A549 (cell line): ENCODE measurements at regions not wholly inside any gene's neighbourhood (a gene's known extent, or its start where the extent isn't known, plus 50 kb on each side); places are given as distances from the start of the nearest gene placed in this dataset.

Experiments used
- ATAC-seq, 2 experiments: fragments of 200-7000 bp in 1 of 2; fragments of >200 bp in 1 of 2; cut with Nextera tagmentation in 1 of 2; cut with Tn5 transposase in 1 of 2; 3 replicates each; pipeline versions ENCODE4 v1.8.0 to v1.9.1; 2018 to 2020; ENCODE audit warnings: mild to moderate bottlenecking in 1 of 2, moderate library complexity in 1 of 2
- CTCF ChIA-PET: fragments of 300-600 bp; sonication (Branson Sonifier 250); formaldehyde crosslinking; extraction: SDS; loops from one replicate; lab custom pipeline; 2021; ENCODE audit warnings: antibody characterized with exemption, inconsistent platforms; lab: Yijun Ruan, JAX
- POLR2A ChIA-PET: fragments of 350-600 bp; formaldehyde crosslinking; extraction: SDS; loops from one replicate; lab custom pipeline; 2021; ENCODE audit warnings: antibody characterized with exemption, inconsistent platforms; lab: Yijun Ruan, JAX
- DNase-seq, 2 experiments: peaks; one replicate each; pipeline versions ENCODE4 v3.0.0 to v3.0.0-alpha.2; 2011 to 2016; ENCODE audit warnings: low read depth in 1 of 2, low spot score in 1 of 2
- FAIRE-seq: peaks from 2 replicates; lab custom pipeline; 2011; peaks lifted over from hg19 to GRCh38; lab: Jason Lieb, UNC
- H3K27ac ChIP-seq, 2 experiments: fragments of >200 bp; sonication (Bioruptor Twin); formaldehyde crosslinking; 3 replicates each; pipeline ENCODE4 v1.5.1; 2016 to 2017
- H3K4me1 ChIP-seq: fragments of >200 bp; sonication (Bioruptor Twin); formaldehyde crosslinking; 3 replicates; pipeline ENCODE4 v1.6.1; 2016
- H3K4me2 ChIP-seq: fragments of >200 bp; sonication (Bioruptor Twin); formaldehyde crosslinking; 3 replicates; pipeline ENCODE4 v1.6.1; 2016
- H3K4me3 ChIP-seq: fragments of >200 bp; sonication (Bioruptor Twin); formaldehyde crosslinking; 3 replicates; pipeline ENCODE4 v1.5.1; 2016
- H3K9me3 ChIP-seq: fragments of >200 bp; sonication (Bioruptor Twin); formaldehyde crosslinking; 3 replicates; pipeline ENCODE4 v1.6.1; 2016
- BHLHE40 ChIP-seq: IDR thresholded peaks from 2 replicates; pipeline ENCODE4 v1.6.1; 2012; ENCODE audit warnings: low read depth, low read length, inconsistent platforms
- CBX2 ChIP-seq: fragments of 200-600 bp; sonication (generic); IDR thresholded peaks from 2 replicates; pipeline ENCODE4 v1.6.1; 2016; ENCODE audit warnings: low read depth, mild to moderate bottlenecking, borderline replicate concordance
- CEBPB ChIP-seq, 2 experiments: fragments of >200 bp in 1 of 2; sonication (Bioruptor Twin) in 1 of 2; formaldehyde crosslinking in 1 of 2; IDR thresholded peaks; 2 replicates each; pipeline ENCODE4 v1.6.1; 2012 to 2016
- EHF ChIP-seq: fragments of 250-450 bp; sonication (Bioruptor Pico); IDR thresholded peaks from 2 replicates; pipeline ENCODE4 v1.5.0; 2020; ENCODE audit warnings: mild to moderate bottlenecking
- EHMT2 ChIP-seq: fragments of 200-600 bp; sonication (generic); IDR thresholded peaks from 2 replicates; pipeline ENCODE4 v1.6.1; 2016; ENCODE audit warnings: antibody characterized with exemption, low read depth, mild to moderate bottlenecking, moderate library complexity
- ESRRA ChIP-seq: fragments of 150-350 bp; IDR thresholded peaks from 2 replicates; pipeline ENCODE4 v1.6.1; 2014; ENCODE audit warnings: mild to moderate bottlenecking, low read length, borderline replicate concordance
- FOSL2 ChIP-seq, 2 experiments: fragments of 450-650 bp in 1 of 2; fragments of >200 bp in 1 of 2; sonication (Bioruptor Twin) in 1 of 2; formaldehyde crosslinking; IDR thresholded peaks; 2 replicates each; pipeline versions ENCODE4 v1.5.0 to v1.6.1; 2016 to 2020; ENCODE audit warnings: mild to moderate bottlenecking in 1 of 2, moderate library complexity in 1 of 2
- FOXS1 ChIP-seq: fragments of 250-450 bp; sonication (Bioruptor Pico); IDR thresholded peaks from 2 replicates; pipeline ENCODE4 v1.5.0; 2020; ENCODE audit warnings: mild to moderate bottlenecking, moderate library complexity
- GATA3 ChIP-seq: IDR thresholded peaks from 2 replicates; pipeline ENCODE4 v1.6.1; 2012; ENCODE audit warnings: borderline replicate concordance
- HEYL ChIP-seq: fragments of 250-450 bp; sonication (Bioruptor Pico); IDR thresholded peaks from 2 replicates; pipeline ENCODE4 v1.8.0; 2021; ENCODE audit warnings: mild to moderate bottlenecking, moderate library complexity
- HOXA7 ChIP-seq: fragments of 250-450 bp; sonication (Bioruptor Pico); IDR thresholded peaks from 2 replicates; pipeline ENCODE4 v1.5.0; 2020; ENCODE audit warnings: mild to moderate bottlenecking, moderate library complexity
- HOXB13 ChIP-seq: fragments of 250-450 bp; sonication (Bioruptor Pico); IDR thresholded peaks from 2 replicates; pipeline ENCODE4 v1.5.0; 2020; ENCODE audit warnings: low read depth, mild to moderate bottlenecking, moderate library complexity
- HOXB5 ChIP-seq: fragments of 250-450 bp; sonication (Bioruptor Pico); IDR thresholded peaks from 2 replicates; pipeline ENCODE4 v1.5.0; 2020; ENCODE audit warnings: mild to moderate bottlenecking, moderate library complexity
- KDM1A ChIP-seq: fragments of 200-600 bp; sonication (generic); IDR thresholded peaks from 2 replicates; pipeline ENCODE4 v1.6.1; 2016; ENCODE audit warnings: low read depth, mild to moderate bottlenecking
- MAZ ChIP-seq: fragments of 150-350 bp; IDR thresholded peaks from 2 replicates; pipeline ENCODE4 v1.6.1; 2014; ENCODE audit warnings: antibody characterized with exemption, low read depth, low read length, borderline replicate concordance
- MYC ChIP-seq: IDR thresholded peaks from 2 replicates; pipeline ENCODE4 v1.6.1; 2012; ENCODE audit warnings: mild to moderate bottlenecking, inconsistent platforms, low read length, improper control_type of control experiment, borderline replicate concordance
- NFE2L2 ChIP-seq: fragments of 150-350 bp; conservative IDR thresholded peaks from 2 replicates; pipeline ENCODE4 v1.6.1; 2014; ENCODE audit warnings: low read length
- NR3C1 ChIP-seq: fragments of >200 bp; sonication (Bioruptor Twin); formaldehyde crosslinking; IDR thresholded peaks from 3 replicates; pipeline ENCODE4 v1.6.1; 2017
- POLR2A ChIP-seq: IDR thresholded peaks from 2 replicates; pipeline ENCODE4 v1.6.1; 2012; ENCODE audit warnings: mild to moderate bottlenecking, low read length
- RAD21 ChIP-seq, 2 experiments: fragments of >200 bp in 1 of 2; sonication (Bioruptor Twin) in 1 of 2; formaldehyde crosslinking in 1 of 2; IDR thresholded peaks in 1 of 2; conservative IDR thresholded peaks in 1 of 2; 2 replicates in 1 of 2; 3 replicates in 1 of 2; pipeline ENCODE4 v1.6.1; 2012 to 2018; ENCODE audit warnings: inconsistent platforms in 1 of 2
- RCOR1 ChIP-seq: fragments of 150-350 bp; IDR thresholded peaks from 2 replicates; pipeline ENCODE4 v1.6.1; 2014; ENCODE audit warnings: antibody characterized with exemption, low read length, low read depth
- ZC3H11A ChIP-seq: fragments of 450-650 bp; IDR thresholded peaks from 2 replicates; pipeline ENCODE4 v1.6.1; 2014; ENCODE audit warnings: antibody characterized with exemption, mild to moderate bottlenecking
- ZSCAN20 ChIP-seq: fragments of 250-450 bp; sonication (Bioruptor Pico); IDR thresholded peaks from 2 replicates; pipeline ENCODE4 v1.8.0; 2022; ENCODE audit warnings: mild to moderate bottlenecking, moderate library complexity
- whole genome bisulfite sequencing: methylation state at CpG from one replicate; pipeline ENCODE4 v1.1.6; 2017; ENCODE audit errors: missing lambda C conversion rate; 5-methylcytosine and 5-hydroxymethylcytosine counted together
- TF ChIP-seq, protein P1 (sequence below): IDR thresholded peaks from 2 replicates; pipeline ENCODE4 v1.6.1; 2012
- TF ChIP-seq, protein P2 (sequence below): fragments of >200 bp; sonication (Bioruptor Twin); formaldehyde crosslinking; IDR thresholded peaks from 2 replicates; pipeline ENCODE4 v1.6.1; 2016
- TF ChIP-seq, protein P3 (sequence below): fragments of >200 bp; sonication (Bioruptor Twin); formaldehyde crosslinking; IDR thresholded peaks from 3 replicates; pipeline ENCODE4 v1.6.1; 2016
- TF ChIP-seq, protein P4 (sequence below): fragments of 450-650 bp; IDR thresholded peaks from 2 replicates; pipeline ENCODE4 v1.6.1; 2014; ENCODE audit warnings: antibody characterized with exemption
- TF ChIP-seq, protein P5 (sequence below): fragments of 200-600 bp; sonication (generic); IDR thresholded peaks from 2 replicates; pipeline ENCODE4 v1.6.1; 2016; ENCODE audit warnings: antibody characterized with exemption, mild to moderate bottlenecking, moderate library complexity
- TF ChIP-seq, protein P6 (sequence below): fragments of >200 bp; sonication (Bioruptor Twin); formaldehyde crosslinking; IDR thresholded peaks from 3 replicates; pipeline ENCODE4 v1.5.1; 2016

DNA sequence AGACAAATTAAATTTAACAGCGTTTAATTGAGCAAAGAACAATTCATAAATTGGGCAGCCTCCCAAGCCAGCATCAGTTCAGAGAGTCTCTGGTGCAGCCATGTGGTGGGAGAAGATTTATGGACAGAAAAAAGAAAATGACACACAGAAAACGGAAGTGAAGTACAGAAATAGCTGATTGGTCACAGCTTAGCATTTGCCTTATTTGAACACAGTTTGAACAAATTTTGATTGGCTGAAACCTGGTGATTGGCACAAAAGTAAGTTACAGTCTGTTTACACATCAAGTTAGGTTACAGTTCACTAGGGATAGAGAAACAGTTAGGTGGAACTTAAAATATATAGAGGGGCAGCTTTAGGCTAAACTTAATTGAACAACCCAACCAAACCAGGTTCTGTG is 720.1 kb downstream of the TYW1 start:
- TF ChIP-seq HOXA7 (CRISPR knock-in tag), result no peak
- TF ChIP-seq, protein P1, sequence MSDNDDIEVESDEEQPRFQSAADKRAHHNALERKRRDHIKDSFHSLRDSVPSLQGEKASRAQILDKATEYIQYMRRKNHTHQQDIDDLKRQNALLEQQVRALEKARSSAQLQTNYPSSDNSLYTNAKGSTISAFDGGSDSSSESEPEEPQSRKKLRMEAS, result no peak
- H3K9me3 ChIP-seq, result no peaks in the 10 kb centered on the region
- H3K4me3 ChIP-seq, result no peak overlapping the region
- ATAC-seq, result no peak
- ChIA-PET POLR2A (no interaction called here), CTCF (no interaction called here)
- 18% methylated on average over 2 of the region's 2 CpGs for WGBS
- no peak overlapping the region for H3K4me2 ChIP-seq
- no peaks in the 10 kb centered on the region for H3K4me1 ChIP-seq
- no peak for FAIRE-seq
- DNase-seq, result peak in 1 of 2 experiments; percentile 29
- no peak overlapping the region for H3K27ac ChIP-seq

DNA sequence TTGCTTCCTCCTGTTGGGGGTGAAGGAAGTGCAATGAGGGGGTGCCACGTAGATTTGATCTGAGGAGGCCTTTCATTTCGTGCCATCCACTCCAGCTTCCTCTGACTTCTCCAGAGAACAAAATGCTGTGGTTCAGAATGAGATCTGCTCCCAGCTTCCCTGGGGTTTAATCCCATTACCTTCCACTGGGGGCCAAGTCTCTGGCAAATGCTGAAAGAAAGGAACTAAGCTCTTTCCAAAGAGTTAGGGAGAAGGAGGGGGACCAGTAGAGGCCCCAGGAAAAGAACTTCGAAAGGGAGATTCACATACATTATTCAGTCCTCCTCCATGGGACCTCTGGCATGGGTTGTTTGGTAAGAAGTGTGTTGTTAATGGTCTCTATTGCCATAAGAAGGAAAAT is 727.0 kb downstream of the TYW1 start:
- WGBS, result 0% methylated on average over 3 of the region's 3 CpGs
- no peak for TF ChIP-seq BHLHE40
- no peak for TF ChIP-seq ESRRA
- TF ChIP-seq GATA3, result no peak
- no peak for TF ChIP-seq HOXB13 (CRISPR knock-in tag)
- TF ChIP-seq HEYL (CRISPR knock-in tag), result no peak
- TF ChIP-seq, protein P2, sequence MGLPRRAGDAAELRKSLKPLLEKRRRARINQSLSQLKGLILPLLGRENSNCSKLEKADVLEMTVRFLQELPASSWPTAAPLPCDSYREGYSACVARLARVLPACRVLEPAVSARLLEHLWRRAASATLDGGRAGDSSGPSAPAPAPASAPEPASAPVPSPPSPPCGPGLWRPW, result no peak
- TF ChIP-seq ZC3H11A, result no peak
- no peak for TF ChIP-seq FOSL2 (IDR thresholded peaks at IDR 0.05)
- no peak for TF ChIP-seq FOSL2 (CRISPR knock-in tag; IDR thresholded peaks at IDR 0.05)
- TF ChIP-seq RCOR1, result no peak
- no peak for TF ChIP-seq RAD21 (conservative IDR thresholded peaks at IDR 0.05 in 1 of 2, IDR thresholded peaks at IDR 0.05 in 1 of 2)
- no peak for TF ChIP-seq NFE2L2
- TF ChIP-seq CEBPB (IDR thresholded peaks at IDR 0.05), result no peak
- TF ChIP-seq, protein P3, sequence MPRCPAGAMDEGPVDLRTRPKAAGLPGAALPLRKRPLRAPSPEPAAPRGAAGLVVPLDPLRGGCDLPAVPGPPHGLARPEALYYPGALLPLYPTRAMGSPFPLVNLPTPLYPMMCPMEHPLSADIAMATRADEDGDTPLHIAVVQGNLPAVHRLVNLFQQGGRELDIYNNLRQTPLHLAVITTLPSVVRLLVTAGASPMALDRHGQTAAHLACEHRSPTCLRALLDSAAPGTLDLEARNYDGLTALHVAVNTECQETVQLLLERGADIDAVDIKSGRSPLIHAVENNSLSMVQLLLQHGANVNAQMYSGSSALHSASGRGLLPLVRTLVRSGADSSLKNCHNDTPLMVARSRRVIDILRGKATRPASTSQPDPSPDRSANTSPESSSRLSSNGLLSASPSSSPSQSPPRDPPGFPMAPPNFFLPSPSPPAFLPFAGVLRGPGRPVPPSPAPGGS, result no peak
- Histone ChIP-seq H3K27ac (no peak overlapping the region), H3K4me3 (no peak overlapping the region), H3K4me1 (no peaks in the 10 kb centered on the region), H3K4me2 (no peak overlapping the region), H3K9me3 (no peaks in the 10 kb centered on the region; the same call in 2 of the 3 replicates)
- no peak for DNase-seq
- ATAC-seq, result no peak
- no peak for FAIRE-seq
- ChIA-PET POLR2A (no interaction called here), CTCF (no interaction called here)

DNA sequence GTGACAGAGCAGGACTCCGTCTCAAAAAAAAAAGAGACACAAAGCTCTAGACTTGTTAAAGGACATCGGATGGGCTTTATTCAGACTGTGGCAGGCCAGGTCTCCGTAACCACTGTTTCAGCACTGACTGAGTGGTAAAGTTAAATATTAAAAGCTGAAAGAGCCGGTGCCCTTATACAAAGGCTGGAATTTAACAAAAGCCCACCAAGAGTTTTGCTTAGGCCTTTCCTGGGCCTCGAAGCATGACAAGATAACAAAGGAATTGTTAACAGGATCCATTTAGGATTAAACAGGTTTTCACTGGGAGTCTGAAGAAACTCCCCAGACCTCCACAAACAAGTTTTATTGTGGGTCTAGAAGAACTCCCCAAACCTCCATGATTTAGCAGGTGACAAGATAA is 727.8 kb downstream of the TYW1 start:
- H3K27ac ChIP-seq, result no peak overlapping the region
- CTCF ChIA-PET, result no interaction called here
- H3K9me3 ChIP-seq, result no peaks in the 10 kb centered on the region; the same call in 2 of the 3 replicates
- 46% methylated on average over 5 of the region's 5 CpGs for WGBS
- POLR2A ChIA-PET, result no interaction called here
- ATAC-seq (no peak), FAIRE-seq (no peak), DNase-seq (no peak)
- TF ChIP-seq EHMT2 (no peak), ZSCAN20 (CRISPR knock-in tag) (no peak), FOXS1 (CRISPR knock-in tag) (no peak), MYC (no peak), MAZ (no peak), POLR2A (no peak), RCOR1 (no peak), NR3C1 (no peak), EHF (CRISPR knock-in tag) (no peak), CBX2 (no peak), HOXB5 (CRISPR knock-in tag) (no peak), KDM1A (no peak)
- TF ChIP-seq, protein P4, sequence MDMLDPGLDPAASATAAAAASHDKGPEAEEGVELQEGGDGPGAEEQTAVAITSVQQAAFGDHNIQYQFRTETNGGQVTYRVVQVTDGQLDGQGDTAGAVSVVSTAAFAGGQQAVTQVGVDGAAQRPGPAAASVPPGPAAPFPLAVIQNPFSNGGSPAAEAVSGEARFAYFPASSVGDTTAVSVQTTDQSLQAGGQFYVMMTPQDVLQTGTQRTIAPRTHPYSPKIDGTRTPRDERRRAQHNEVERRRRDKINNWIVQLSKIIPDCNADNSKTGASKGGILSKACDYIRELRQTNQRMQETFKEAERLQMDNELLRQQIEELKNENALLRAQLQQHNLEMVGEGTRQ, result no peak
- TF ChIP-seq, protein P5, sequence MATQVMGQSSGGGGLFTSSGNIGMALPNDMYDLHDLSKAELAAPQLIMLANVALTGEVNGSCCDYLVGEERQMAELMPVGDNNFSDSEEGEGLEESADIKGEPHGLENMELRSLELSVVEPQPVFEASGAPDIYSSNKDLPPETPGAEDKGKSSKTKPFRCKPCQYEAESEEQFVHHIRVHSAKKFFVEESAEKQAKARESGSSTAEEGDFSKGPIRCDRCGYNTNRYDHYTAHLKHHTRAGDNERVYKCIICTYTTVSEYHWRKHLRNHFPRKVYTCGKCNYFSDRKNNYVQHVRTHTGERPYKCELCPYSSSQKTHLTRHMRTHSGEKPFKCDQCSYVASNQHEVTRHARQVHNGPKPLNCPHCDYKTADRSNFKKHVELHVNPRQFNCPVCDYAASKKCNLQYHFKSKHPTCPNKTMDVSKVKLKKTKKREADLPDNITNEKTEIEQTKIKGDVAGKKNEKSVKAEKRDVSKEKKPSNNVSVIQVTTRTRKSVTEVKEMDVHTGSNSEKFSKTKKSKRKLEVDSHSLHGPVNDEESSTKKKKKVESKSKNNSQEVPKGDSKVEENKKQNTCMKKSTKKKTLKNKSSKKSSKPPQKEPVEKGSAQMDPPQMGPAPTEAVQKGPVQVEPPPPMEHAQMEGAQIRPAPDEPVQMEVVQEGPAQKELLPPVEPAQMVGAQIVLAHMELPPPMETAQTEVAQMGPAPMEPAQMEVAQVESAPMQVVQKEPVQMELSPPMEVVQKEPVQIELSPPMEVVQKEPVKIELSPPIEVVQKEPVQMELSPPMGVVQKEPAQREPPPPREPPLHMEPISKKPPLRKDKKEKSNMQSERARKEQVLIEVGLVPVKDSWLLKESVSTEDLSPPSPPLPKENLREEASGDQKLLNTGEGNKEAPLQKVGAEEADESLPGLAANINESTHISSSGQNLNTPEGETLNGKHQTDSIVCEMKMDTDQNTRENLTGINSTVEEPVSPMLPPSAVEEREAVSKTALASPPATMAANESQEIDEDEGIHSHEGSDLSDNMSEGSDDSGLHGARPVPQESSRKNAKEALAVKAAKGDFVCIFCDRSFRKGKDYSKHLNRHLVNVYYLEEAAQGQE, result no peak
- TF ChIP-seq, protein P6, sequence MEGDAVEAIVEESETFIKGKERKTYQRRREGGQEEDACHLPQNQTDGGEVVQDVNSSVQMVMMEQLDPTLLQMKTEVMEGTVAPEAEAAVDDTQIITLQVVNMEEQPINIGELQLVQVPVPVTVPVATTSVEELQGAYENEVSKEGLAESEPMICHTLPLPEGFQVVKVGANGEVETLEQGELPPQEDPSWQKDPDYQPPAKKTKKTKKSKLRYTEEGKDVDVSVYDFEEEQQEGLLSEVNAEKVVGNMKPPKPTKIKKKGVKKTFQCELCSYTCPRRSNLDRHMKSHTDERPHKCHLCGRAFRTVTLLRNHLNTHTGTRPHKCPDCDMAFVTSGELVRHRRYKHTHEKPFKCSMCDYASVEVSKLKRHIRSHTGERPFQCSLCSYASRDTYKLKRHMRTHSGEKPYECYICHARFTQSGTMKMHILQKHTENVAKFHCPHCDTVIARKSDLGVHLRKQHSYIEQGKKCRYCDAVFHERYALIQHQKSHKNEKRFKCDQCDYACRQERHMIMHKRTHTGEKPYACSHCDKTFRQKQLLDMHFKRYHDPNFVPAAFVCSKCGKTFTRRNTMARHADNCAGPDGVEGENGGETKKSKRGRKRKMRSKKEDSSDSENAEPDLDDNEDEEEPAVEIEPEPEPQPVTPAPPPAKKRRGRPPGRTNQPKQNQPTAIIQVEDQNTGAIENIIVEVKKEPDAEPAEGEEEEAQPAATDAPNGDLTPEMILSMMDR, result no peak
- no peaks in the 10 kb centered on the region for H3K4me1 ChIP-seq
- H3K4me3 ChIP-seq, result no peak overlapping the region
- no peak overlapping the region for H3K4me2 ChIP-seq
